ENCODE measurements at regions not wholly inside any gene's neighbourhood (a gene's known extent, or its start where the extent isn't known, plus 50 kb on each side); places are given as distances from the start of the nearest gene placed in this dataset.

DNA sequence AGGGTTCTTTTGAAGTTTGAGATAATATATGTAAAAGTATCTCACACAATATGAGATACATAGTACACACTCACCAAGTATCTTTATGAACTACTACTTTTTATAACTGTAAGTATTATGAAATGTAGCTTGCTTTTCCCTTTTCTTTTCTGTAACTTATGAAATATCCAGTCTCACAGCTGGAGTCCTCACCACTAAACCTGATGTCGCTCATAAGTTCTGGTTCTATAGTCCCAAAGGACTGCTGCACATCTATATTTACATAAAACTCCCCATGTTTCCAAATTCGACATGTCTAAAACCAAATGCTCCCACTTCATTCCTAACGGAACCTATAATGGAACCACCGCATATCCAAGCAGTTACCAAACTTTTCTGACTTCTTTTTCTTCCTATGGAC is 186.5 kb upstream of the SLC7A11 start:
- TF ChIP-seq MYC (IDR thresholded peaks at IDR 0.05; ENCODE audit: low read depth, low read length) (no peak), MAX (IDR thresholded peaks at IDR 0.05; ENCODE audit: low read depth, low read length) (no peak), CTCF (IDR thresholded peaks at IDR 0.05; ENCODE audit: low read depth, low read length) (no peak), POLR2A (IDR thresholded peaks at IDR 0.05; ENCODE audit: extremely low read depth, insufficient read length) (no peak)
- peak; percentile 86 for DNase-seq (ENCODE audit: low read depth)
- peak overlapping the region; percentile 8 for H3K4me3 ChIP-seq (ENCODE audit: low read depth, low read length)

- no peak for DNase-seq (ENCODE audit: low read depth)
- TF ChIP-seq POLR2A (IDR thresholded peaks at IDR 0.05; ENCODE audit: extremely low read depth, insufficient read length) (no peak), MYC (IDR thresholded peaks at IDR 0.05; ENCODE audit: low read depth, low read length) (no peak), CTCF (IDR thresholded peaks at IDR 0.05; ENCODE audit: low read depth, low read length) (no peak), MAX (IDR thresholded peaks at IDR 0.05; ENCODE audit: low read depth, low read length) (no peak)
- no peak overlapping the region for H3K4me3 ChIP-seq (ENCODE audit: low read depth, low read length)
Measured at GRCh38 chr4:138426786-138427185, 184.6 kb upstream of the SLC7A11 start.

- H3K4me3 ChIP-seq (ENCODE audit: low read depth, low read length), result no peak overlapping the region
- no peak for TF ChIP-seq POLR2A (IDR thresholded peaks at IDR 0.05; ENCODE audit: extremely low read depth, insufficient read length)
- no peak for TF ChIP-seq CTCF (IDR thresholded peaks at IDR 0.05; ENCODE audit: low read depth, low read length)
- no peak for TF ChIP-seq MYC (IDR thresholded peaks at IDR 0.05; ENCODE audit: low read depth, low read length)
- TF ChIP-seq MAX (IDR thresholded peaks at IDR 0.05; ENCODE audit: low read depth, low read length), result no peak
- DNase-seq (ENCODE audit: low read depth), result no peak
Measured at GRCh38 chr4:138420471-138420870, 178.3 kb upstream of the SLC7A11 start.

DNA sequence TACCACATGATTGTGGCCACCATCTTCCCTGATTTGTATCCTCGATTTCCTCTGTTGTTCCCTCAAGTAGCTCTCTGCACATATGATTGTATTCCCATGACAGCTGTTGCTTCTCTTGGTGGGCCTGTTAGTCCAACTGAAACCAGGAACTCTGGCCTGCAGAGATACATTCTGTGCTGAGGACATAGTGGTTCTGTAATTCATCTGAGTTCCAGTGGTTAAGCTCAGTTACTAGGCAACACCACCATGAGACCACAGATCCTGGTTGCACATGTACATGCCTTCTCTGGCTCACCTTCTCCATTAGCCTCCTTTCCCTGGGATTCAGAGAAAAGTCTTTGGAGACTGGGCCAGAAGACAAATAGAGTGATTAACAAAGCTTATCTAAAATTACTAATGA is 172.1 kb upstream of the SLC7A11 start:
- peak; percentile 50 for DNase-seq (ENCODE audit: low read depth)
- TF ChIP-seq POLR2A (IDR thresholded peaks at IDR 0.05; ENCODE audit: extremely low read depth, insufficient read length), result no peak
- TF ChIP-seq MYC (IDR thresholded peaks at IDR 0.05; ENCODE audit: low read depth, low read length), result no peak
- TF ChIP-seq MAX (IDR thresholded peaks at IDR 0.05; ENCODE audit: low read depth, low read length), result no peak
- no peak for TF ChIP-seq CTCF (IDR thresholded peaks at IDR 0.05; ENCODE audit: low read depth, low read length)
- H3K4me3 ChIP-seq (ENCODE audit: low read depth, low read length), result no peak overlapping the region

DNA sequence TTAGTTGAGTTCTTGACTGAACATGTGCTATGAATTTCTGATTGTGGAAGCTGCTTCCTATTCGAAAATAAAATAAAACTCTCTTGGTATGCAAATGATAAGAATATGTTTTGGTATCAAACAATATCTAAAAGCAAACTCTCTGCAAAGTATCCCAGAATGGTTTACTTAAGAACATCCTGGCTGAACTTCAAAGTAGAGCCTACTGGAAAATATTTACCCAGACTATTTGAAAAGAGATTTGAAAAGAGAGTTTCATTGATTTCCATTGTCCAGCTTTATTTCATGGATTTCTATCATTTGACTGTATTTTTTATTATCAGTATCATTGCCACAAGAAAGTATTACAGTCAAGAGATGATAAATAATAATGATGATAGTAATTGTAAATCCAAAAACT is 171.1 kb upstream of the SLC7A11 start:
- TF ChIP-seq MYC (IDR thresholded peaks at IDR 0.05; ENCODE audit: low read depth, low read length), result no peak
- TF ChIP-seq CTCF (IDR thresholded peaks at IDR 0.05; ENCODE audit: low read depth, low read length), result no peak
- no peak for TF ChIP-seq MAX (IDR thresholded peaks at IDR 0.05; ENCODE audit: low read depth, low read length)
- no peak for DNase-seq (ENCODE audit: low read depth)
- no peak overlapping the region for H3K4me3 ChIP-seq (ENCODE audit: low read depth, low read length)

DNA sequence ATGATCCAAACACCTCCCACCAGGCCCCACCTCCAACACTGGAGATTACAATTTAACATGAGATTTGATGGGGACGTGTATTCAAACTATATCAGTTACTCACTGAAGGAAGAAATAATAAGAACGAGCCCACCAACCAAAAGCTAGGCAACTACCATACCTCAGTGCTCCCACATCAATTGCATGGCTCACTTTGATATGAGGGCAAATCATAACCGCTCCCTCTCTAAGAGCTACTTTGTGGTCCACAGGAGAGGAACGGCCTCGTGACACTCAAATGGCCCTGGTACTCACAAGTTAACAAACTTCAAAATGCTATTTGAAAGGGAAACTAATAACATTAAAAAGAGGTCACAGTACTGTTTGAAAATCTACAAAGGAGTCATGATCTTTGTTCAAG is 170.7 kb upstream of the SLC7A11 start:
- no peak for TF ChIP-seq MYC (IDR thresholded peaks at IDR 0.05; ENCODE audit: low read depth, low read length)
- TF ChIP-seq MAX (IDR thresholded peaks at IDR 0.05; ENCODE audit: low read depth, low read length), result no peak
- no peak for TF ChIP-seq CTCF (IDR thresholded peaks at IDR 0.05; ENCODE audit: low read depth, low read length)
- TF ChIP-seq POLR2A (IDR thresholded peaks at IDR 0.05; ENCODE audit: extremely low read depth, insufficient read length), result no peak
- no peak overlapping the region for H3K4me3 ChIP-seq (ENCODE audit: low read depth, low read length)
- no peak for DNase-seq (ENCODE audit: low read depth)
